ENCODE measurements at regions not wholly inside any gene's neighbourhood (a gene's known extent, or its start where the extent isn't known, plus 50 kb on each side); places are given as distances from the start of the nearest gene placed in this dataset.
A peak's percentile ranks its signal among the peaks of the same experiment; 100 is the strongest.

- WGBS, 2 donors: 76 to 89% methylated on average over 3 of the region's 3 CpGs
Observed at GRCh38 chr11:111018566-111018965, 227.0 kb upstream of the POU2AF2 start.

GRCh38 chr11:111012491-111012890, 233.0 kb upstream of the POU2AF2 start:
- no peak for ATAC-seq

More at GRCh38 chr11:111018566-111018965, 227.0 kb upstream of the POU2AF2 start:
- no peak for ATAC-seq
- H3K4me1 ChIP-seq: peaks cover 0 to 34% (median 0%) of the 10 kb centered on the region in 9 donors
- intact Hi-C loops (cut with DNase I): no loop called here
- H3K27ac ChIP-seq: peak overlapping the region in 1 of 10 donors; percentile 79
- no peak for TF ChIP-seq CTCF (IDR thresholded peaks at IDR 0.05)
- no peak for DNase-seq
- H3K4me3 ChIP-seq: no peak overlapping the region
- H3K9me3 ChIP-seq: no peaks in the 10 kb centered on the region
- no peaks in the 10 kb centered on the region for H3K36me3 ChIP-seq
- H3K27me3 ChIP-seq: peaks cover 0 to 4% (median 0%) of the 10 kb centered on the region in 7 donors

GRCh38 chr11:111011275-111011594, 234.3 kb upstream of the POU2AF2 start:
- DNase-seq (no peak), ATAC-seq (no peak)
- TF ChIP-seq CTCF (IDR thresholded peaks at IDR 0.05): no peak
- intact Hi-C loops (cut with DNase I): no loop called here
- no peak overlapping the region for H3K27ac ChIP-seq
- no peaks in the 10 kb centered on the region for H3K36me3 ChIP-seq
- no peaks in the 10 kb centered on the region for H3K9me3 ChIP-seq
- peaks cover 0 to 12% (median 0%) of the 10 kb centered on the region in 7 donors for H3K27me3 ChIP-seq
- peaks cover 0 to under 1% (median 0%) of the 10 kb centered on the region in 9 donors for H3K4me1 ChIP-seq
- no peak overlapping the region for H3K4me3 ChIP-seq

More at GRCh38 chr11:111012491-111012890, 233.0 kb upstream of the POU2AF2 start:
- Histone ChIP-seq H3K4me3 (no peak overlapping the region), H3K27me3 (peaks cover 0 to 8% (median 0%) of the 10 kb centered on the region in 7 donors), H3K27ac (no peak overlapping the region), H3K4me1 (peaks cover 0 to 5% (median 0%) of the 10 kb centered on the region in 9 donors), H3K9me3 (no peaks in the 10 kb centered on the region), H3K36me3 (no peaks in the 10 kb centered on the region)
- no peak for DNase-seq
- 73 to 76% methylated on average over 3 of the region's 3 CpGs for WGBS, 2 donors
- no peak for TF ChIP-seq CTCF (IDR thresholded peaks at IDR 0.05)
- intact Hi-C loops (cut with DNase I): no loop called here

DNA sequence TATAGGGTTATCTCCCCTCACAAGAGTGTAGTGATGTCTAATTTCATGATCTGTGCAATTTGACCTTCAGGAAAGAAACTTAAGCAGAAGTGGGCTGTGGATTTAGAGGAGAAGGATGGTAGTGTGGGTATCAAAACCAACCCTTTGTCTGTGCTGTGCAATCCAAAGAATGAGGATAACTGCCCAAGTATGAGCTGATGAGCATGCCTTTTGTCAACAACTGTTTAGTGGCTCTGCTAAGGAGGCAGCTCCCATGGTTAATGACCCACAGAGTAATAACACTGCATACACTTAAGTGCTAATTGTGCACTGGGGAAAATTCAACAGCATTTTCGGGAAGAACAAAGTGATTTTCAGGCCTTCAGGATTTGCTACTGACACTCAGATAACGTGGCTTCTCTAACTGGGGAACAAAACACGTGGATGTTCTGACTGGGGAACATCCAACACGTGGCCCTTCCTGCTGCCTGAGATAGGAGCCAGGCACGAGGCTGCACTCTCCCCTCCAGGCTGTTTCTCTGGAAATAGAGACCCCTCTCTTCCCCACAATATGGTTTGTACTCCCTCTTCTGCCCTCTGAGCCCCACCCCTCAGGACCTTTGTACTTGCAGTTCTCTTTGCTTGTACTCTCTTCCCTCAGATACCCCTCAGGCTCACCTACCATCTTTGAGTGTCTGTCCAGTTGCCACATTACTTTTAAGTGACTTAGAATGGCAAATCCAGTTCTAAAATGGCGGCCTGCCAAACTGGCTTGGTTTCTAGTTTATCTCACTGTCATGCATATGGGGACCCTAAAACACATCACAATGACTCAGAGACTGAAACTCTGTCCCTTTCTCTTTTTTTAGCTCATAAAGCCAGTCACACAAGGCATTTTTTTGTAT, 234.9 kb upstream of the POU2AF2 start:
- no peaks in the 10 kb centered on the region for H3K9me3 ChIP-seq
- no peak for TF ChIP-seq CTCF (IDR thresholded peaks at IDR 0.05)
- no peak for DNase-seq
- H3K4me1 ChIP-seq: no peaks in the 10 kb centered on the region
- intact Hi-C loops (cut with DNase I): no loop called here
- H3K4me3 ChIP-seq: no peak overlapping the region
- no peak overlapping the region for H3K27ac ChIP-seq
- no peak for ATAC-seq
- 68 to 75% methylated on average over 6 of the region's 6 CpGs for WGBS, 2 donors
- no peaks in the 10 kb centered on the region for H3K36me3 ChIP-seq
- peaks cover 0 to 12% (median 0%) of the 10 kb centered on the region in 7 donors for H3K27me3 ChIP-seq
